A549 (cell line): ENCODE measurements at regions not wholly inside any gene's neighbourhood (a gene's known extent, or its start where the extent isn't known, plus 50 kb on each side); places are given as distances from the start of the nearest gene placed in this dataset.

Experiments
- CTCF ChIP-seq: fragments of >200 bp; sonication (Bioruptor Twin); formaldehyde crosslinking; IDR thresholded peaks from 3 replicates; pipeline ENCODE4 v1.5.1; 2016
- ELK1 ChIP-seq: fragments of 150-350 bp; IDR thresholded peaks from 2 replicates; pipeline ENCODE4 v1.6.1; 2014; ENCODE audit warnings: low read depth, mild to moderate bottlenecking, low read length
- EP300 ChIP-seq, 2 experiments: fragments of >200 bp; sonication (Bioruptor Twin); formaldehyde crosslinking; IDR thresholded peaks; 2 replicates in 1 of 2; 3 replicates in 1 of 2; pipeline ENCODE4 v1.6.1; 2016 to 2017
- FOXS1 ChIP-seq: fragments of 250-450 bp; sonication (Bioruptor Pico); IDR thresholded peaks from 2 replicates; pipeline ENCODE4 v1.5.0; 2020; ENCODE audit warnings: mild to moderate bottlenecking, moderate library complexity
- MAX ChIP-seq: IDR thresholded peaks from 2 replicates; pipeline ENCODE4 v1.6.1; 2012
- POLR2A ChIP-seq: IDR thresholded peaks from 2 replicates; pipeline ENCODE4 v1.6.1; 2012; ENCODE audit warnings: mild to moderate bottlenecking, low read length
- RAD21 ChIP-seq, 2 experiments: fragments of >200 bp in 1 of 2; sonication (Bioruptor Twin) in 1 of 2; formaldehyde crosslinking in 1 of 2; IDR thresholded peaks in 1 of 2; conservative IDR thresholded peaks in 1 of 2; 2 replicates in 1 of 2; 3 replicates in 1 of 2; pipeline ENCODE4 v1.6.1; 2012 to 2018; ENCODE audit warnings: inconsistent platforms in 1 of 2
- RCOR1 ChIP-seq: fragments of 150-350 bp; IDR thresholded peaks from 2 replicates; pipeline ENCODE4 v1.6.1; 2014; ENCODE audit warnings: antibody characterized with exemption, low read length, low read depth
- RFX5 ChIP-seq: fragments of 450-650 bp; IDR thresholded peaks from 2 replicates; pipeline ENCODE4 v1.7.1; 2014; ENCODE audit warnings: antibody characterized with exemption, mild to moderate bottlenecking, moderate library complexity

- TF ChIP-seq EP300 (IDR thresholded peaks at IDR 0.05) = no peak
- TF ChIP-seq CTCF = no peak
- TF ChIP-seq RFX5 = no peak
- TF ChIP-seq FOXS1 (CRISPR knock-in tag) = no peak
- no peak for TF ChIP-seq ELK1
- no peak for TF ChIP-seq MAX
- TF ChIP-seq POLR2A = no peak
- TF ChIP-seq RAD21 (conservative IDR thresholded peaks at IDR 0.05 in 1 of 2, IDR thresholded peaks at IDR 0.05 in 1 of 2) = no peak
- no peak for TF ChIP-seq RCOR1
Measured at GRCh38 chr7:114303301-114303700, 111.3 kb upstream of the FOXP2 start.
